Gastroesophageal sphincter (tissue), 4 donors: ENCODE measurements at regions not wholly inside any gene's neighbourhood (a gene's known extent, or its start where the extent isn't known, plus 50 kb on each side); places are given as distances from the start of the nearest gene placed in this dataset.

Experiments
- ATAC-seq: fragments of 150-250 bp; one replicate; pipeline ENCODE4 v1.9.1; 2016; ENCODE audit warnings: mild to moderate bottlenecking, moderate library complexity
- H3K27ac ChIP-seq, 4 donors: fragments of 200-600 bp; sonication (generic) in 3 of 4; 1 replicate in 3 of 4; 2 replicates in 1 of 4; pipeline ENCODE4 v1.5.1; 2016 to 2019
- H3K27me3 ChIP-seq: fragments of 200-600 bp; sonication (generic); one replicate; pipeline ENCODE4 v1.5.1; 2019
- H3K36me3 ChIP-seq, 2 donors: fragments of 200-600 bp; sonication (generic); one replicate each; pipeline ENCODE4 v1.5.1; 2019; ENCODE audit warnings: control low read depth in 1 of 2
- H3K4me1 ChIP-seq, 3 donors: fragments of 200-600 bp; sonication (generic); 1 replicate in 2 of 3; 2 replicates in 1 of 3; pipeline ENCODE4 v1.5.1; 2016 to 2019; ENCODE audit warnings: control low read depth in 2 of 3
- H3K4me3 ChIP-seq, 2 donors: fragments of 200-600 bp; sonication (generic); one replicate each; pipeline ENCODE4 v1.5.1; 2019; ENCODE audit warnings: mild to moderate bottlenecking in 1 of 2, moderate library complexity in 1 of 2
- H3K9me3 ChIP-seq, 3 donors: fragments of 200-600 bp; sonication (generic); one replicate each; pipeline ENCODE4 v1.5.1; 2017 to 2019; ENCODE audit warnings: control low read depth in 2 of 3
- EP300 ChIP-seq: sonication (generic); formaldehyde crosslinking; IDR thresholded peaks from one replicate; pipeline ENCODE4 v1.6.1; 2017; ENCODE audit warnings: antibody characterized with exemption, mild to moderate bottlenecking
- POLR2A ChIP-seq, 2 donors: fragments of 450-650 bp; IDR thresholded peaks; one replicate each; pipeline ENCODE4 v1.6.1; 2017; ENCODE audit warnings: antibody characterized with exemption in 2 of 2, mild to moderate bottlenecking in 2 of 2, moderate library complexity in 1 of 2
- POLR2AphosphoS5 ChIP-seq: sonication (generic); formaldehyde crosslinking; IDR thresholded peaks from one replicate; pipeline ENCODE4 v1.6.1; 2017; ENCODE audit warnings: antibody characterized with exemption
- WGBS, 2 donors: methylation state at CpG; one replicate each; pipeline ENCODE4 v1.1.5; 2018; ENCODE audit warnings: low coverage in 1 of 2; 5-methylcytosine and 5-hydroxymethylcytosine counted together
- TF ChIP-seq, protein P1 (sequence below), 4 experiments: fragments of 200-600 bp in 2 of 4; fragments of 450-650 bp in 2 of 4; sonication (generic) in 1 of 4; IDR thresholded peaks; one replicate each; pipeline ENCODE4 v1.5.1; 2017 to 2019; ENCODE audit warnings: antibody characterized with exemption in 4 of 4, mild to moderate bottlenecking in 2 of 4, moderate library complexity in 2 of 4

GRCh38 chr19:27865927-27866777, 1346.8 kb downstream of the UQCRFS1 start:
- Histone ChIP-seq H3K36me3 (no peaks in the 10 kb centered on the region), H3K27me3 (no peaks in the 10 kb centered on the region), H3K9me3 (peaks cover 0 to 31% (median 0%) of the 10 kb centered on the region in 3 donors), H3K27ac (no peak overlapping the region), H3K4me1 (no peaks in the 10 kb centered on the region), H3K4me3 (no peak overlapping the region)
- 79 to 90% methylated on average over 2 to 3 of the region's 6 CpGs for WGBS, 2 donors
- TF ChIP-seq EP300: no peak
- TF ChIP-seq POLR2A (IDR thresholded peaks at IDR 0.05): no peak
- TF ChIP-seq POLR2AphosphoS5: no peak
- TF ChIP-seq, protein P1, sequence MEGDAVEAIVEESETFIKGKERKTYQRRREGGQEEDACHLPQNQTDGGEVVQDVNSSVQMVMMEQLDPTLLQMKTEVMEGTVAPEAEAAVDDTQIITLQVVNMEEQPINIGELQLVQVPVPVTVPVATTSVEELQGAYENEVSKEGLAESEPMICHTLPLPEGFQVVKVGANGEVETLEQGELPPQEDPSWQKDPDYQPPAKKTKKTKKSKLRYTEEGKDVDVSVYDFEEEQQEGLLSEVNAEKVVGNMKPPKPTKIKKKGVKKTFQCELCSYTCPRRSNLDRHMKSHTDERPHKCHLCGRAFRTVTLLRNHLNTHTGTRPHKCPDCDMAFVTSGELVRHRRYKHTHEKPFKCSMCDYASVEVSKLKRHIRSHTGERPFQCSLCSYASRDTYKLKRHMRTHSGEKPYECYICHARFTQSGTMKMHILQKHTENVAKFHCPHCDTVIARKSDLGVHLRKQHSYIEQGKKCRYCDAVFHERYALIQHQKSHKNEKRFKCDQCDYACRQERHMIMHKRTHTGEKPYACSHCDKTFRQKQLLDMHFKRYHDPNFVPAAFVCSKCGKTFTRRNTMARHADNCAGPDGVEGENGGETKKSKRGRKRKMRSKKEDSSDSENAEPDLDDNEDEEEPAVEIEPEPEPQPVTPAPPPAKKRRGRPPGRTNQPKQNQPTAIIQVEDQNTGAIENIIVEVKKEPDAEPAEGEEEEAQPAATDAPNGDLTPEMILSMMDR (IDR thresholded peaks at IDR 0.05): no peak
- ATAC-seq: no peak

DNA sequence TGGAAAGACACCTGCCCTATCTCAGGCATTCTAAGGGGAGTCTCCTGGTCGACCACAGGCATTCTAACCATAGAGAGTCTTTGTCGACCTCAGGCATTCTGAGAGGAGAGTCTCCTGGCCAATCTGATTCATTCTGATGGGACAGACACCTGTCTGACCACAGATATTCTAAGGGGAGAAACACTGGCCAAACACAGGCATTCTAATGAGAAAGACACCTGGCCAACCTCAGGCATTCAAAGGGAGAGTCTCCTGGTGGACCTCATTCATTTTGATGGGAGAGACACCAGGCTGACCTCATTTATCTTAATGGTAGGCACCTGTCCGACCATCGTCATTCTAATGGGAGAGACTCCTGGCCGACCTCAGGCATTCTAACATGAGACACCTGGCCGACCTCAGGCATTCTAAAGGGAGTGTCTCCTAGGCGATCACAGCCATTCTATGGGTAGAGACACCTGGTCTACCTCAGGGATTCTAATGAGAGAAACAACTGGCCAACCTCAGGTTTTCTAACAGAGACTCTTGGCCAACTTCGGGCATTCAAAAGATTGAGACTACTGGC, 1351.5 kb downstream of the UQCRFS1 start:
- 92 to 100% methylated on average over 3 to 5 of the region's 8 CpGs for WGBS, 2 donors

GRCh38 chr19:27860309-27860934, 1352.5 kb downstream of the UQCRFS1 start:
- no peaks in the 10 kb centered on the region for H3K4me1 ChIP-seq
- H3K36me3 ChIP-seq: no peaks in the 10 kb centered on the region
- no peak for TF ChIP-seq POLR2AphosphoS5
- TF ChIP-seq EP300: no peak
- TF ChIP-seq POLR2A (IDR thresholded peaks at IDR 0.05): no peak
- TF ChIP-seq, protein P1 (IDR thresholded peaks at IDR 0.05): no peak
- WGBS, 2 donors: 100% methylated on average over 1 to 3 of the region's 11 CpGs
- ATAC-seq: no peak
- H3K27ac ChIP-seq: no peak overlapping the region
- peaks cover 0 to 74% (median 0%) of the 10 kb centered on the region in 3 donors for H3K9me3 ChIP-seq
- no peaks in the 10 kb centered on the region for H3K27me3 ChIP-seq
- no peak overlapping the region for H3K4me3 ChIP-seq

More for the DNA sequence above, 1351.5 kb downstream of the UQCRFS1 start:
- TF ChIP-seq, protein P1 (IDR thresholded peaks at IDR 0.05): no peak
- TF ChIP-seq POLR2AphosphoS5 (no peak), POLR2A (IDR thresholded peaks at IDR 0.05) (no peak), EP300 (no peak)
- Histone ChIP-seq H3K4me3 (no peak overlapping the region), H3K27ac (no peak overlapping the region), H3K4me1 (no peaks in the 10 kb centered on the region), H3K27me3 (no peaks in the 10 kb centered on the region), H3K9me3 (peaks cover 0 to 77% (median 0%) of the 10 kb centered on the region in 3 donors), H3K36me3 (no peaks in the 10 kb centered on the region)
- no peak for ATAC-seq

DNA sequence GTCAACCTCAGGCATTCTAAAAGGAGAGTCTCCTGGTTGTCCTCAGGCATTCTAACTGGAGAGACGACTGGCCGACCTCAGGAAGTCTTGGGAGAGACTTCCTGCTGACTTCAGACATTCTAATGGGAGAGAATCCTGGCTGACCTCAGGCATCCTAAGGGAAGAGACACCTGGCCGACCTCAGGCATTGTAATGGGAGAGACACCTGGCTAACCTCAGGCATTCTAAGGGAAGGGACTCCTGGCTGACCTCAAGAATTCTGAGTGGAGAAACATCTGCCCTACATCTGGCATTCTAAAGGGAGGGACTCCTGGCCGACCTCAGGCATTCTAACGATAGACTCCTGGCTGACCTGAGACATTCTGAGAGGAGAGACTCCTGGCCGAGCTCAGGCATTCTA, 1353.3 kb downstream of the UQCRFS1 start:
- H3K9me3 ChIP-seq: peaks cover 0 to 82% (median 0%) of the 10 kb centered on the region in 3 donors
- ATAC-seq: no peak
- H3K4me1 ChIP-seq: no peaks in the 10 kb centered on the region
- H3K36me3 ChIP-seq: no peaks in the 10 kb centered on the region
- WGBS, 2 donors: 100% methylated on average over 1 of the region's 6 CpGs; no CpG with 5 or more reads in 1 of the 2 donors
- no peak overlapping the region for H3K4me3 ChIP-seq
- H3K27ac ChIP-seq: no peak overlapping the region
- TF ChIP-seq EP300 (no peak), POLR2A (IDR thresholded peaks at IDR 0.05) (no peak), POLR2AphosphoS5 (no peak)
- TF ChIP-seq, protein P1 (IDR thresholded peaks at IDR 0.05): no peak
- H3K27me3 ChIP-seq: no peaks in the 10 kb centered on the region
